ENCODE measurements at regions not wholly inside any gene's neighbourhood (a gene's known extent, or its start where the extent isn't known, plus 50 kb on each side); places are given as distances from the start of the nearest gene placed in this dataset.
"Not testable (repeated sequence)": the region's sequence is repeated elsewhere in the genome, so short reads cannot be mapped to it uniquely, and the experiment has no call there.

DNA sequence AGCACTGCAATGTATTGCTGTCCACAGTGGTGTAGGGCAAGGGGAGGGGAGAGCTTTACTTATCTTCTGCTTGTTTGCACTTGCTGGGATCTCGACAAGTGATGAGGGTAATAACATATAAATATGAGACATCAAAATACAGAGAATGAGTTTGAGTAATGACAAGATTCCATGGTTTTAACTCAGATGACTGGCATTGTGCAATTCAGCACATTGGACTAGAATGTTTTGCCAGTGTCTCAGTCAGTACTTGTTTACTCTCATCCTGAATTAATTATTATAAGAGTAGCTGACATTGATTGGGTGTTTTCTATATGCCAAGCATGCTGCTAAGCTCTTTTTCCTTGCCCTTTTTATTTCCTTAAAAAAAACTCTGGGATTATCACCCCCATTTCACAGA, 306.7 kb upstream of the MMADHC start:
- DNase-seq, result no peak

DNA sequence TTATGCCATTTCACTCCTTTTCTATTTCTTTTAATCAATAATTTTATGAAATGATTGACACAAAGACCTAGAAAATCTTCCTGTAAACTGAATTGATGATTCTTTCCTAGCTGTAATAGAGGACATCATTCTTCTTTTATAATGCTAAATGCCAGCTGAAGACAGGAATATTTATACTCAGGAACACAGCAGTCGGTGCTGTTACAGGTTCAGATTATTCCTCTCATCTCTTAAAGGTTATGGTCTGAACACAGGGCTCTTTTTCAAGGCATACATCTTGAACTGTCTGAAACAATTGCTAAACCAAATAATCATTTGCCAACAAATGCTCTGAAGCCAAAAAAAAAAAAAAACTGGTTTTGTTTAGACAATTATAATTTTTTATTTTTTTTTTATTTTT, 305.0 kb upstream of the MMADHC start:
- no peak for DNase-seq

DNA sequence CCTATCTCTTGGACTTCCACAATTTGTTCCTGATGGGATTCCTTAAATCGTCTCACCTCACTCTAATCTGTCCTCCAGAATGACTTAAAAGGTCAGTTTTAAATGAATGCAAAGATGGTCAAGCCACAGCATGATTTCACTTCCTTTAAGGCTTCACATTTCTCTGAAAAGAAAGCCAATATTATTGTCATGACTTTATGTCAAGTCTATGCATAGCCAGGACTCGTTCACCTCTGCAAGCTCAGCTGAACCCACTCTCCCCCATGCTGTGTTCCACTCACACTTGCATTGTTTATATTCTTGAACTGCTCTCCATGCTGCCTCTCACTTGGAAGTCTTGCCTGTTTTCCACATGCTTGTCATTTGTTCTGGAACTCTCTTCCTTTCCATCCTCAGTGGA, 298.4 kb upstream of the MMADHC start:
- no peak for DNase-seq

DNA sequence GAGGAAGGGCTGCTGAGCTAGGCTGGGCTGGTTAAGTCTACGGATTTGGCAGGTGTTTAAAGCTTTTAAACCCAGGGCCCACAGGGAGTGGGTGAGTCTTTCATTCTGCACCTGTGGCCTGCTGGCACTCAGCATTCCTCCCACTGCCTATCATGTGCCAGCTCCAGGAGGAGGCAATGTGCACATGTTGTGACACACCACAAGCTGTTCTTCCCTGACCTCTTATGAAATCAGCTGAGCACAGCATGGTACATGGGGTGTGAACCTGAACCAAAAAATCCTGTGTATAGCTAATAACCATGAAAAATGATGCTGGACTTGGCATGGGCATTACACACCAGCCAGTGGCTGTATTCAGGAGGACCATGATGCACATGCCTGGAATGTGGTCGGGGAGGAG, 297.9 kb upstream of the MMADHC start:
- peak; percentile 72 for DNase-seq

DNA sequence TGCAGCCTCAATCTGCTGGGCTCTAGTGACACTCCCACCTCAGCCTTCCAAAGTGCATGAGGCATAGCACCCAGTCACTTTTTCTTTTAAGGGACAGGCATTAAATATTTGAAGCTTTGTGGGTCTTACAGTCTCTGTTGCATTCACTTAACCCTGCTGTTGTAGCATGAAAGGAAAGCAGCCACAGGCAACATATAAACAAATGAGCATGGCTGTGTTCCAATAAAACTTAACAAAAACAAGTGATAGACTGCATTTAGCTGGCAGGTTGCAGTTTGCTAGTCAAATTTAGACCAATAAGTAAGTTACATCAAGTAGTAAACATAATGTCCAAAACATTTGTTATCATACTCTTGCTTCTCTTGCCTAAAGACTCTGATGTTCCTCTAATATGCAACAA, 297.3 kb upstream of the MMADHC start:
- no peak for DNase-seq

DNA sequence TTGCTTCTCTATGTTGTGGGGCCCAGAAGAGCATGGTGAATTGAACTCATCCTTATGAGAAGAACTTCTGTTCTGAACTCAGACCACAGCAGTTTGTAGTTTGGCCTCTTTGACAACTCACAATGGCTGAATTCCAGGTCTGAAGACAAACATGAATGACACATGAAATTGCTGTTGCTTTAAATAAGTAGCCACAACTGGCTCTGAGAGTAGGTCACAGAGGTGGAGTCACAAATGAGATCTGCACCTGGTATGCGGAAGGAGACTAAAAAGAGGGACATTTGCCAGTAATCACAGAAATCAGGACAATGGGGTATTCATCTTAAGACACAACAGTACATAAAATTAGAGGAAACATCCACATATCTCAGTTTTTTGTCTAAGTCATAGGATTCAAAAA, 290.3 kb upstream of the MMADHC start:
- DNase-seq, result no peak

DNA sequence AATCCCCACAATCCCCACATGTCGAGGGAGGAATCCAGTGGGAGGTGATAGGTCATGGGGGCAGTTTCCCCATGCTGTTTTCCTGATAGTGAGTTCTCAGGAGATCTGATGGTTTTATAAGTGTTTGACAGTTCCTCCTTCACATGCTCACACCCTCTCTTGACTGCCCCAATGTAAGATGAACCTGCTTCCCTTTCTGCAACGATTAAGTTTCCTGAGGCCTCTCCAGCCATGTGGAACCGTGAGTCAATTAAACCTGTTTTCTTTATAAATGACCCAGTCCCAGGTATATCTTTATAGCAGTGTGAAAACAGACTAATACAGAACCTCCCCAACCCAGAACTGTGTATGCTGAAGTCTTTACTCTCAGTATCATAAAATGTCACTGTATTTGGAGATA, 289.5 kb upstream of the MMADHC start:
- DNase-seq, result no peak

DNA sequence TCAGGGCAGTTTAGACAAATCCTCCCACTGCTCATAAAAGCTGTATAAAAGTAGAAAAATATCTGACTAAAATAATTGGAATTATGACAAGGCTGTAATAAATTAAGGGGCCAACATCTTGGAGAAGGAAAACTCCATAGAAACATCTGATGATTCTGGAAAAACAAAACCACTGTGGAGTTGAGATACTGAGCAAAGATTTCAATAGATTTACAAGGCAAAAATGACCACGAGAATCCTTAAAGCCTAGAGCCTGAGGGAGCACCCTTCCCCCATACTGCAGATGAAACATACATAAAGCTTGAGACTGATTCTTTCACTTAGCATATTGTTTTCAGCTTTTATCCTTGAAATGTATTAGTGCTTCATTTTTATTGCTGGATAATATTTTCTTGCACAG, 286.4 kb upstream of the MMADHC start:
- no peak for DNase-seq

DNA sequence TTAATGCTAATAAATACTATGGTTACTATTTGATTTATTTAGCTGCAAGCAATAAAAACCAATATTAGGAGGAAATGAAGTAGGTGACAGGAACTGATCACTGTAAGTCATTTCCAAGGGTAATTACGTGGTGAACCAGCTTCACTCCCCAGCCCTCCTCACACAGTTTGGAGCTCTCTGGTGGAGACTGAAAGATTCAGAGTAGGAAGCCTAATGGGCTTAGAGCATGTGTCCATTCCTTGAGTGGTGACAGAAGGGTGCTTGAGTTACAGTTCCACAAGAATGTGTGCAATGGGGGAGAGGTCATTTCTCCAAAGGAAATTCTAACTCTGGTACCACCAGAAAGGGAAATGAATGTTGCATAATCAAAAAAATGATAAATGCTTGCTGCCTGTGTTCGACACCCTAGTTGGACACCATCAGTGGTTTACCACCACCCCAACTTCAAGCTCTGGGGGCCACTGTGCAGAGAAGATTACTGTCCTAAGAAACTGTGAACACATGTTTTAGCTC, 285.1 kb upstream of the MMADHC start:
- DNase-seq, result no peak

DNA sequence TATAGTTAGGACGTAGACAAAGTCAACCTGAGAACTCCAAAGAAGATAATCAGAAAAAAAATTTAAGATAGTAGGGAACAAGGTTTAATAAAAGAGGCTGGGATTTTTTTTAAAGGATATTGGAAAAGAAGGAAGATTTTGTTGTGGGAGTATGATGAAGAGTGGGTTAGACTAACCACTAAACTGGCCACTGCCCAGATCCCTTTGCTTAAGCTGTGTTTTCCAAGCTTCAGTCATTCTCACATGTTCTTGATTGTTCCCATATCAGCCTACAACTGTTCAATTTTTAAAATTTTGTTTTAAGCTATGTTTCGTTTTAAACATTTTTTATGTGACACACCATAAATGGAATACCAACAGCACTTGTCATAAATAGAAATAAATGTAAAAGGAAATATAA, 284.5 kb upstream of the MMADHC start:
- no peak for DNase-seq

DNA sequence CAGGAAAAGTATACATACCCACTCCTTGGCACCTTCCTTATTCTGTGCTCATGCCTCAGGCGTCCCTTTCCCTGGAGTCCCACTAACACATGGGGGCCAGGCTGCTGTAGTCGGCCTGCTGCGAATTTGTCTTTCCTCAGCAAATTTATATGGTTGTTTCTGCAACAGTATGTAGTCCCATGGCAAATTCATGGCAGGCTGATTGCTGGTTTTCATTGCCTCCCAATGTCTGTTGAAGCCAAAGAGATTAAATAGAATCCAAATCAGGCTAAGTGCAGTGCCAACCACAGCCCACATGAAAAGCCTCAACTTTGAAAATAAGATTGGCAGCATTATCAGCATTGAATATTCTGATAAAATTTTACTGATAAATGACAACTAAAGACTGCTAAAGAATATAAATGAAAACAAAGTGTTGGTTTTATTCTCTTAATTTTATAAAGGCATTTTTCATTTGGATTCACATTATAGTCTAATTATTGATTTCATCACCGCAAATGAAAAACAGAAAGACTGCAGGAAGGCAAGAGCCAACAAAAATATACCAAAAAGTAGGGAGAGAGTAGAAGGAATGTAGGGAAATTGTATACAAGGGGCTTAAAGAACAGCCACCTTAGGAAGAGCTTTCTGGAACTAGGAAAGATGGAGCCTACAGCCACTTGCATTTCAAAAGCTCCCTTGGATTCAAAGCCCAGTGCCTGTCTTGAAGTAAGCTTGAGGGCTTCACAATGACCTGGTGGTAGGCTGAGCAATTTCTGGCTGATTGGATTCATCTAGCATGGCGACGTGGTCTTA, 283.7 kb upstream of the MMADHC start:
- no peak for DNase-seq

DNA sequence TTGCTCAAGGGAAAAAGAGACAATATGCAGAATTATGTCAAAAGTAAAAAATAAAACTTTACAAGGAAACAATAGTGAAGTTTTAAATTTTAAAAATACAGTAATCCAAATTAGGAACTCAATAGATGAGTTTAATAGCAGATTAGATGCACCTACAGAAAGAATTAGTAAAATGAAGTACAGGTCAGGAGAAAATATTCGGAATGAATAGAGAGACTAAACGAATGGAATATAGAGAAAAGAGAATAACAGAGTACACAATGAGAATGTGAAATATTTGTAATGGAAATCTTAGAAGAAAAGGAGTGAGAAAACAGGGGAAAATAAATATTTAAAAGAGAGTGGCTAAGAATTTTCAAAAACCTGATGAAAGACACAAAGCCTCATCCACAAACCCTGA, 275.7 kb upstream of the MMADHC start:
- no peak for DNase-seq

DNA sequence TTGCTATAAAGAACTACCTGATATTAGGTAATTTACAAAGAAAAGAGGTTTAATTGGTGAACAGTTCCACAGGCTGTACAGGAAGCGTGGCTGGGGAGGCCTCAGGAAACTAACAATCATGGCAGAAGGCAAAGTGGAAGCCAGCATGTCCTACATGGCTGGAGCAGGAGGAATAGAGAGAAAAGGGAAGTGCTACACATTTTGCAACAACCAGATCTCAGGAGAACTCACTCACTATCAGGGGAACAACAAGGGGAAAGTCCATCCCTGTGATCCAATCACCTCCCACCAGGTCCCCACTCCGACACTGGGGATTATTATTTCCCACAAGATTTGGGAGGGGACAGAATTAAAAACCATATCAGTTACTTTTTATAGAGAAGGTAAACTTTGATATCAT, 273.5 kb upstream of the MMADHC start:
- DNase-seq, result no peak

DNA sequence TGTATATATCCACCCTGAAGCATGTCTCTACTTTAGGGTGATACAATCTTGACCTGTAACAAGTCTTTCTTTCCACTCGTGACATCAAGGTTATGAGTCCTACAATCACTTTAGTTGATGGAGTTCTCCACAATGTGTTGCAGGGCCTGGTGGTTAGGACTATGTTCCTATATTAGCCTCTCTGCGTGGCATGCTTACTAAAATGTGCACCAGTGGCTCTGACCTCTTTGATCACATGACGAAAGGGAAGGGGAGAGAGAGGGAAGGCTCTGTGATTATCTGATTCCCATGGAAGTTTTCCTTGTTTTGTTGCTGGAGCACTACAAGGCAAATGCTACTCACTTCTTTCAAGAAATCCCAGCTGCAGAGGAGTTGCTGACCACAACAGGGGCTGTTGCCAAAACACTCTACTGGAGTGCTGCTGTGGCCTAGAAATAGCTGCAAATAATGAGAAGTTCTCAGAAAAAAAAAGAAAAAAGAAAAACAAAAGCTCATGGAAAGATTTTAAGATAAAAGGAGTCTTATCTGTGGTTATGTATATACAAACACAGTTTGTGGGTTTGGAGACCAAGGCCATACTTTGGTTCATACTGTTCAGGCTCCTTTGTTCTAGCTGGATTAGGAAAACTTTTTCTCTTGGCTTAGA, 272.8 kb upstream of the MMADHC start:
- no peak for DNase-seq

DNA sequence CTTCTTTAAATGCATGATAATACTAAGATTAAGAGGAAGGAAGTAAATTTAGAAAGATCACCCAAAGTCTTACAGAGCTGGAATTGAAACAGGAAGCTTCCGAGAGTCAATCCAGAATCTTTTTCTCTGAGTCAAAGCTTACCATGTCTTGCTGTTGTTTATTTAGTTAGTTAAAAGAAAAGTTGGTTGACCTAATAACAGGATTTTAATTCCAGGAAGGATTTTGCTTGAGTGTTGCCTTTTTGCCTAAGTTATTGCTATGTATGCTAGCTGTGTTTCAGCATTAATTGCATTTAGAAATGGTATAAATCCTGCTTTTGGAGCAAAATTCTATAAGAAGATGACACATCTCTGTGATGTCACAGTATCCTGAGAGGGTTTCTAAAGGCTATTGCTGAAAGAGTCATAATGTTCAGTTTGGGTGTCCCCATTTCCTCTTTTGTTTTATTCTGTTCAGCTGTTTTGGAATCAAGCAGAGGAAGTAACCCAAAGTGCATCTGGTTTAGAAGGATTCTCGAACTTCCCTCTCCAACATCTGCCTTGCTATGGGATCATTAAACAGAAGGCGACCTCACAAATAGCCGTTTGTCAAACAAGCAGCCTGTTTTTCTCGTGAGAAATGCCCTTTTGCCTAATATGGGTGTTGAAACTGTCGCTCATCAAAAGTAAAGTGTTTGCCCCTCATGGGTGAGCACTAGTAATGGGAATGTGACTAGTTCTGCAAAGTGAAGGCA, 271.5 kb upstream of the MMADHC start:
- DNase-seq, result no peak

DNA sequence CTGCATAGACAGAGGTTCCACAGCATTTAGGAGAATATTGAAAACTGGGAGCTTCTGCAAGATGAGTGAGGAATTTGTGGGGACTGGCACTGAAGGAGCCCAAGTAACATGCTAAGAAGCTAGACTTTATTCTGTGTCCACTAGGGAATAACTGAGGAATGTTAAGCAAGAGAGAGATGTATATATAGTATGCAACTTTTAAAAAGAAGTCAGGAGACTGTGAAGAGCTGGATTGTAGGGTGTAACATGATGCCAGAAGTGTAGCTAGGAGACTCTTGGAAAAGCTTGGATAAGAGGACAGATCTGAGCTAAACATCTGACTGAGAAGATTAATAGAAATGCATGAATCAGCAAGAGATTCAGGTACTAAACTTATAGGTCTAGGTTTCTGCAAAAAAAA, 270.6 kb upstream of the MMADHC start:
- no peak for DNase-seq

DNA sequence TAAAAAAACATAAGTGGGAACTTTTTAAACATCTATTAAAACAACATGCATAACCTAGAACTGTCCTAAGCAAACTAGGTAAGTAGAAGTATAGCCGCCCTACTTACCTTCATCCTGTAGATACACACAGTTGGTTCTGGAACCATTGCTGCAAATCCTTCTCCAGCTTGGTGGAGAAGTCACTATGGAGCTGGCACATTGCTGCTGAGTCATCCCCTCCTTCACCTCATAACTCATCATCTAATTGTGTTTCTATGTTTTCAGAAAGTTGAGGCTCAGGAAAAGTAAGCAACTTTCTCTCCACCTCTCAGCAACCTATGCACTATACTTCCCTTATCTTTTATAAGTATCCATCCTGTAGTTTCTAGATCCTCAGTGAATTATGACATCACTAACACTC, 269.8 kb upstream of the MMADHC start:
- DNase-seq, result no peak

DNA sequence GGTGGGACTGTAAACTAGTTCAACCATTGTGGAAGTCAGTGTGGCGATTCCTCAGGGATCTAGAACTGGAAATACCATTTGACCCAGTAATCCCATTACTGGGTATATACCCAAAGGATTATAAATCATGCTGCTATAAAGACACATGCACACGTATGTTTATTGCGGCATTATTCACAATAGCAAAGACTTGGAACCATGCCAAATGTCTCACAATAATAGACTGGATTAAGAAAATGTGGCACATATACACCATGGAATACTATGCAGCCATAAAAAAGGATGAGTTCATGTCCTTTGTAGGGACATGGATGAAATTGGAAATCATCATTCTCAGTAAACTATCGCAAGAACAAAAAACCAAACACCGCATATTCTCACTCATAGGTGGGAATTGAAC, 268.3 kb upstream of the MMADHC start:
- not testable (repeated sequence) for DNase-seq

DNA sequence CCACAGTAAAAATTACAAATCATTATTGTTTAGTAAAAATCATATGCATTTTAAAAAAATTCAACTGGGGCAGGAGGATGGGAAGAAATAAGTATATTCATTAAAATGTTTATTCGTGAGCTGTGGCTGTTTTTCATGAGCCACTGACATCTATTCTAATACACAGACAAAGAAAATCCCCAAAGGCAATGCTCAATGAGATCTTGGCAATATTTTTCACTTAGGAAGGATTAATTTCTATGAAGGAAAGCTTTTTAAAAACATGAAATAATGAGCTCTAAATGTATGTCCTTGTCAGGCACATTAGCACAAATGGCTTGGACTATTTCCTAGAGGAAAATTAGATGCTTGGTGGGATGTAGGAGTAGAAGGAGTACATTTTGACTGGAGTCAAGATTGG, 262.0 kb upstream of the MMADHC start:
- no peak for DNase-seq

DNA sequence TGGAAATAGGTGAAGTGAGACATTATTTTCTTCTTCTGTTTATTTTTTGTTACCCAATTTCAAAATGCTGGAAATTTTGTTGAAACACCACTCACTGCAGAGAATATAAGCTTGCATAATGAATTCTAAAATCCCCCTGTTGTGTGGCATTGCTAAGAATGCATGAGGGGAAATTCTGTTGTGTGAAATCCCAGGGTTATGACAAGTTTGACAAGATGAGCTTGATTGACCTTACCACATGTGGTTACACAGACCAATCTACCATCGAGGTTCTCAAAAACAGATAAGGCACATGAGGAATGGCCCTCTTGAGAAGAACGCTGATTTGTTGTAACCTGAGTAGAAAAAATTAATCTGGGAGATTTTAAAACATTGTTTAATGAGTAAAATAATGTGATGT, 261.6 kb upstream of the MMADHC start:
- DNase-seq, result no peak

DNA sequence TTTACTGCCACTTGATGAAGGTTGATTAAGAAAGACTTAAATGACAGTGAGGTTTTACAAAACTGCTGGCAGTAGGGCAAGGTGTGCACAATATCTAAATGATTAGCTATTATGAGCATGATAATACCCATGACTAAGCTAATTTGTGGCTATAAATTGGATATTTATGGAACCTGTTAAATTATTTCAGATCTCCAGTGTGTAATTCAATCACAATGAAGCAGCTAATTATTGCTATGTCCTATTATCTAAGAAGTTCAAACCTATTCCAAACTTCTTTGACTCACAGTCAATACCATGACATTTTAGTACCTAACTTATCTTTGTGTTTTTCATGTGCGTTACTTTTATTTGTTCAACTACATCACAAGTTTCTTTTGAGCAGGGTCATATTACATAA, 253.8 kb upstream of the MMADHC start:
- DNase-seq, result no peak

DNA sequence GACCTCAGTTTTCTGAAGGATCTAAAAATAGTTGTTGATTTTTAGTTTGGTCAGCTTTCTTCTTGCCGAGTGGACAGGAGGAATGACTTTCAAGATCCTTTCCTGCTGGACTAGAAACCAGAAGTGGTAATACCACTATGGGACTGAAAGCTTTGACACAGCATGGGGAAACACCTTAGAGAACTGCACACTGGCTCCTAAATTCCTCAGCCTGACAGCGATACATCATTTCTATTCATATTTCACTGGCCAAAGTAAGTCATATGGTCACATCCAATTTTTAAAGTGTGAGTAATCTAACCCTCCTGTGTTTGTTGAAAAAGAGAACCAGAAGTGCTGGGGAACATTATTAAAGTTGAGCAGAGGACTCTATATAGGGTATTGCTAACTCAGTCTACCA, 244.7 kb upstream of the MMADHC start:
- no peak for DNase-seq

DNA sequence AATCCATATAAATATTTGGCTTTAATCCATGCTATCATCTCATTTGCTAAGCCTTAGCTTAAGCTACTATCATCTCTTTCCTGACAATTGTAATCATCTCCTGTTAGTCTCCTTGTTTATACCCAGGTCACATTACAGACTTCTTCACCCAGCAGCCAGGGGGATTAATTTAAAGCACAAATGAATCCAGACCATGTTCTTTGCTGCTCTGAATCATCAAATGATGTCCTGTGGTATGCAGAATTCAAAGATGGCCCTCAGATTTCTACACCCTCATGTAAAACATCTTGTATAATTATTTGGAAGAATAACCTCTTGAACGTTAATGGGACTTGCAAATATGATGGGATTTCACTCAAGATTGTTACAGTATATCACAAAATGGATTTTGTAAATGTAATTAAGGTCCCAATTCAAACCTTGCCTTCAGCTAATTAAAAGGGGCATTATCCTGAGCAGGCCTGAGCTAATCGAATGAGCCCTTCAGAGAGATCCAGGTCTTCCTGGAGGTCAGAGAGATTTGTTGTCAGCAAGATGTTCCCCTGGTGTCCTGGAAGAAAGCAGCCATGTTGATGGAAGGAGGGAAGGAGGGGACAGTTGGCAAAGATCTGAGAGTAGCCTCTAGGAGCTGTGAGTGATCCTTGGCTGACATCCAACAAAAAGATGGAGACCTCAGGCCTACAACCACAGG, 241.1 kb upstream of the MMADHC start:
- no peak for DNase-seq

Data from NCI-H2171 (cell line).